Hepatocyte (in vitro differentiated cells): ENCODE measurements at regions not wholly inside any gene's neighbourhood (a gene's known extent, or its start where the extent isn't known, plus 50 kb on each side); places are given as distances from the start of the nearest gene placed in this dataset.

ENCODE experiments used
- CTCF ChIP-seq: fragments of 200-600 bp; sonication (generic); IDR thresholded peaks from 2 replicates; pipeline ENCODE4 v1.5.1; 2016; ENCODE audit warnings: antibody characterized with exemption, mild to moderate bottlenecking; ENCODE audit not compliant: poor library complexity
- EZH2phosphoT487 ChIP-seq: fragments of 200-600 bp; sonication (generic); IDR thresholded peaks from one replicate; pipeline ENCODE4 v1.6.1; 2018; ENCODE audit warnings: antibody characterized with exemption, mild to moderate bottlenecking, low read depth, moderate library complexity; ENCODE audit not compliant: unreplicated experiment, severe bottlenecking

- TF ChIP-seq CTCF (no peak), EZH2phosphoT487 (no peak)
Measured at GRCh38 chr2:7683196-7683595, 766.0 kb downstream of the RNF144A start.
